Right lung (tissue), 2 donors: ENCODE measurements at regions not wholly inside any gene's neighbourhood (a gene's known extent, or its start where the extent isn't known, plus 50 kb on each side); places are given as distances from the start of the nearest gene placed in this dataset.

Source experiments
- DNase-seq, 2 donors: peaks; one replicate each; pipeline ENCODE4 v3.0.0-alpha.2; 2013

GRCh38 chr11:121241343-121242211, 51.0 kb upstream of the SC5D start:
- peak; percentile 39 to 42 for DNase-seq
